CD14-positive monocyte (primary cell): ENCODE measurements at regions not wholly inside any gene's neighbourhood (a gene's known extent, or its start where the extent isn't known, plus 50 kb on each side); places are given as distances from the start of the nearest gene placed in this dataset.
"Not testable (repeated sequence)": the region's sequence is repeated elsewhere in the genome, so short reads cannot be mapped to it uniquely, and the experiment has no call there.

Source experiments
- DNase-seq, 3 donors: peaks; one replicate each; pipeline ENCODE4 v3.0.0-alpha.2; 2011 to 2022
- H2AFZ ChIP-seq: 2 replicates; pipeline ENCODE4 v1.6.0; 2012; ENCODE audit warnings: mild to moderate bottlenecking, low read depth, low read length, inconsistent platforms; ENCODE audit not compliant: insufficient read depth, poor library complexity, severe bottlenecking
- H3K27ac ChIP-seq, 2 donors: 1 replicate in 1 of 2; 2 replicates in 1 of 2; pipeline ENCODE4 v1.5.1; 2012 to 2013; ENCODE audit warnings: low read length in 2 of 2, control low read depth in 1 of 2, inconsistent platforms in 1 of 2, low read depth in 1 of 2, mild to moderate bottlenecking in 1 of 2
- H3K27me3 ChIP-seq, 2 donors: one replicate each; pipeline versions ENCODE4 v1.6.0 to v1.6.1; 2011 to 2013; ENCODE audit warnings: low read length in 2 of 2; ENCODE audit not compliant: control insufficient read depth in 2 of 2, insufficient read depth in 2 of 2
- H3K36me3 ChIP-seq, 2 donors: replicated peaks in 1 of 2; 1 replicate in 1 of 2; 2 replicates in 1 of 2; pipeline versions ENCODE4 v1.5.1 to v1.6.1; 2012 to 2013; ENCODE audit warnings: low read length in 2 of 2, control low read depth in 1 of 2, inconsistent platforms in 1 of 2, mild to moderate bottlenecking in 1 of 2; ENCODE audit not compliant: insufficient read depth in 2 of 2, control insufficient read depth in 1 of 2
- H3K4me1 ChIP-seq, 2 donors: 1 replicate in 1 of 2; 2 replicates in 1 of 2; pipeline versions ENCODE4 v1.5.1 to v1.6.1; 2012 to 2013; ENCODE audit warnings: low read length in 2 of 2, control low read depth in 1 of 2, inconsistent platforms in 1 of 2, mild to moderate bottlenecking in 1 of 2, moderate library complexity in 1 of 2; ENCODE audit not compliant: insufficient read depth in 2 of 2, control insufficient read depth in 1 of 2
- H3K4me2 ChIP-seq: replicated peaks from 2 replicates; pipeline ENCODE3; 2012; ENCODE audit warnings: low read length, moderate library complexity, mild to moderate bottlenecking; ENCODE audit not compliant: poor library complexity, severe bottlenecking; ENCODE audit errors: extremely low read depth
- H3K4me3 ChIP-seq, 3 experiments: fragments of 200-600 bp in 1 of 3; sonication (generic) in 1 of 3; replicated peaks in 1 of 3; 1 replicate in 2 of 3; 2 replicates in 1 of 3; pipeline ENCODE4 v1.5.1; 2011 to 2013; ENCODE audit warnings: low read length in 3 of 3, mild to moderate bottlenecking in 3 of 3, control low read depth in 2 of 3, low read depth in 2 of 3, inconsistent platforms in 1 of 3, moderate library complexity in 1 of 3
- H3K79me2 ChIP-seq: 2 replicates; pipeline ENCODE4 v1.6.0; 2012; ENCODE audit warnings: mild to moderate bottlenecking, control low read depth, inconsistent platforms, low read length, moderate library complexity; ENCODE audit not compliant: insufficient read depth
- H3K9ac ChIP-seq: 2 replicates; pipeline ENCODE4 v1.6.0; 2017; ENCODE audit warnings: low read length, mild to moderate bottlenecking; ENCODE audit not compliant: insufficient read depth, poor library complexity, severe bottlenecking
- H3K9me3 ChIP-seq, 2 donors: replicated peaks in 1 of 2; 1 replicate in 1 of 2; 2 replicates in 1 of 2; pipeline versions ENCODE4 v1.5.1 to v1.6.1; 2012 to 2013; ENCODE audit warnings: low read length in 2 of 2, control low read depth in 1 of 2; ENCODE audit not compliant: control insufficient read depth in 1 of 2, insufficient read depth in 1 of 2
- H4K20me1 ChIP-seq: 2 replicates; pipeline ENCODE4 v1.6.0; 2012; ENCODE audit warnings: mild to moderate bottlenecking, low read length, control low read depth, moderate library complexity; ENCODE audit not compliant: insufficient read depth
- H3K27ac Mint-ChIP-seq, 7 donors: one replicate each; pipeline ENCODE4 v1.8.0; 2020; ENCODE audit warnings: mild to moderate bottlenecking in 7 of 7, mixed read lengths in 7 of 7, moderate library complexity in 6 of 7, inconsistent platforms in 2 of 7
- H3K27me3 Mint-ChIP-seq, 3 donors: one replicate each; pipeline ENCODE4 v1.8.0; 2021 to 2022; ENCODE audit warnings: low read depth in 3 of 3, mild to moderate bottlenecking in 3 of 3, mixed read lengths in 3 of 3, moderate library complexity in 3 of 3, inconsistent platforms in 1 of 3
- H3K36me3 Mint-ChIP-seq, 2 donors: one replicate each; pipeline ENCODE4 v1.8.0; 2020; ENCODE audit warnings: mixed read lengths in 2 of 2, inconsistent platforms in 1 of 2, mild to moderate bottlenecking in 1 of 2
- H3K4me1 Mint-ChIP-seq: one replicate; pipeline ENCODE4 v1.8.0; 2020; ENCODE audit warnings: mild to moderate bottlenecking, mixed read lengths
- H3K4me3 Mint-ChIP-seq, 2 donors: one replicate each; pipeline ENCODE4 v1.8.0; 2020; ENCODE audit warnings: mild to moderate bottlenecking in 2 of 2, mixed read lengths in 2 of 2, moderate library complexity in 1 of 2
- H3K9me3 Mint-ChIP-seq, 7 donors: one replicate each; pipeline ENCODE4 v1.8.0; 2020 to 2022; ENCODE audit warnings: mixed read lengths in 7 of 7, mild to moderate bottlenecking in 6 of 7, moderate library complexity in 6 of 7, inconsistent platforms in 2 of 7
- WGBS: methylation state at CpG from one replicate; pipeline ENCODE4 v1.1.5; 2013; ENCODE audit warnings: missing lambda C conversion rate; ENCODE audit not compliant: insufficient coverage; 5-methylcytosine and 5-hydroxymethylcytosine counted together
- intact Hi-C, 2 donors: fragments of 100-400 bp; cut with micrococcal nuclease; formaldehyde crosslinking; loops; one replicate each; pipeline versions ENCODE4 v1.15.0 to v1.15.1; 2023
- TF ChIP-seq, protein P1 (sequence below): fragments of 200-600 bp; IDR thresholded peaks from one replicate; pipeline ENCODE4 v1.8.0; 2022; ENCODE audit warnings: antibody characterized with exemption, mild to moderate bottlenecking

DNA sequence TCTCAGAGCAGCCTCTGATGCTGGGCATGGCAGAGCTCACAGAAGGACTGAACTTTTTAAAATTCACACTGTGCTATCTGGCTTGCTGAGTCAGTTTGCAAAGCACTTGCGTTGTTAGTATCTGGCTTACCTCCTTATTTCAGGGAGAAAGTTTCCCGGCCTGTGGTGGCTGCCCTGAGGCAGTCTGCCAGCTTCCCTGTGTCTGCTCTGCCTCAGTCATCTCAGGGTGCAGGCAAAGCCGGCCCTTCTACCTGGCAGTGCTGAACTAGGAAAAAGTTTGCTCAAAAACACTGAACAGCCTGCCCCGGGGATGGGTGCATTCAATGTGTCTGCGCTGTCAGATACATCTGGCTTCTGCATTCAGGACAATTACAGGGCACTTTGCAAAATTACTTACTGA, 90.2 kb upstream of the UXS1 start:
- Mint-ChIP-seq H3K36me3 (no peaks in the 10 kb centered on the region), H3K4me3 (no peak overlapping the region), H3K4me1 (no peaks in the 10 kb centered on the region), H3K9me3 (peaks cover 0 to 1% (median 0%) of the 10 kb centered on the region in 7 donors), H3K27ac (no peak overlapping the region), H3K27me3 (peaks cover 0 to 2% (median 2%) of the 10 kb centered on the region in 3 donors)
- Histone ChIP-seq H3K27ac (no peak overlapping the region), H2AFZ (no peak overlapping the region), H3K4me2 (no peak overlapping the region), H4K20me1 (no peaks in the 10 kb centered on the region), H3K4me1 (no peaks in the 10 kb centered on the region), H3K36me3 (no peaks in the 10 kb centered on the region), H3K4me3 (no peak overlapping the region), H3K27me3 (no peaks in the 10 kb centered on the region), H3K9ac (no peak overlapping the region), H3K9me3 (no peaks in the 10 kb centered on the region), H3K79me2 (no peaks in the 10 kb centered on the region)
- TF ChIP-seq, protein P1, sequence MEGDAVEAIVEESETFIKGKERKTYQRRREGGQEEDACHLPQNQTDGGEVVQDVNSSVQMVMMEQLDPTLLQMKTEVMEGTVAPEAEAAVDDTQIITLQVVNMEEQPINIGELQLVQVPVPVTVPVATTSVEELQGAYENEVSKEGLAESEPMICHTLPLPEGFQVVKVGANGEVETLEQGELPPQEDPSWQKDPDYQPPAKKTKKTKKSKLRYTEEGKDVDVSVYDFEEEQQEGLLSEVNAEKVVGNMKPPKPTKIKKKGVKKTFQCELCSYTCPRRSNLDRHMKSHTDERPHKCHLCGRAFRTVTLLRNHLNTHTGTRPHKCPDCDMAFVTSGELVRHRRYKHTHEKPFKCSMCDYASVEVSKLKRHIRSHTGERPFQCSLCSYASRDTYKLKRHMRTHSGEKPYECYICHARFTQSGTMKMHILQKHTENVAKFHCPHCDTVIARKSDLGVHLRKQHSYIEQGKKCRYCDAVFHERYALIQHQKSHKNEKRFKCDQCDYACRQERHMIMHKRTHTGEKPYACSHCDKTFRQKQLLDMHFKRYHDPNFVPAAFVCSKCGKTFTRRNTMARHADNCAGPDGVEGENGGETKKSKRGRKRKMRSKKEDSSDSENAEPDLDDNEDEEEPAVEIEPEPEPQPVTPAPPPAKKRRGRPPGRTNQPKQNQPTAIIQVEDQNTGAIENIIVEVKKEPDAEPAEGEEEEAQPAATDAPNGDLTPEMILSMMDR = no peak
- DNase-seq = no peak
- intact Hi-C loops = no loop called here
- WGBS = 97% methylated on average over 5 of the region's 5 CpGs

DNA sequence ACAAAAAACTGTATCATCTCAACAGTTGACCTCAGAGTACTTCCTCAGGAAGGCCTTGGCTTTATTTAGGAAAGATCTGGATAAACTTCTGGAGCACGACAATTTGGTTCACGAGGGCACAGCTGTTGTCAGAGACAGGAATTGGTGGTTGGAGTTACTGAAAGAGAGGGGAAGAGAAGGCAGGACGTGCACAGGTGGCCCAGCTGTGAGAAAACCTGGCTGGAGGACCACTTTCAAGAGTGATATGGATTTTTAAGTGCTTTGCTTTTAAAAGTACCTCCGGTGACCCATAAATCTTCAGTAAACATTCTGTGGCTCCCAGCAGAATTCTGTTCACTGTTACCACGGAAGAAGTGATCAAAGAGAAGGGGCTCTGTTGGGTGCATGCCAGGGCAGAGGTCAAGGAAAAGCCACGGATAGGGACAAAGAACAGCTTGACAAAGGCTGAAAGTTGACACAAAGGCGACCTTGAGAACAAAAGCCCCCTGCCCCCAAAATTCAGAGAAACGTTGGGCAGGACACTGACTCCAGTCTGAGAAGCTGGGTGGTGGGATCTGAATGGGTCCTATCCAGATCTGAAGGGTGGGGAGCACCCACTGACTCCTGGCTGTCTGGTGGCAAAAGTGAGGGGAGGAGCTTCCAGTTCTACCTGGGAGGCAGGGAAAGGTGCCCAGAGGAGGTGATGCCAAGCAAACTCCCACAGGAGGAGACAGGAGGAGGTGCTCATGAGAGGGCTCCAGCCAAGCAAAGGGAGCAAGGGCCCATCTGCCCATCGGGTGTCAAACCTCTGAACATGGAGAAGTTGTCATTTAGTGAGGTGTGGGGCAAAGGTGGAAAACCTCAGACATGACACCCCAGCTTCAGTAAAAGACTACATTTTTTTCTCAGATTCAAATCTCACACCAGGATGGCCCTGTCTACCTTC, 89.4 kb upstream of the UXS1 start:
- H3K4me3 Mint-ChIP-seq, H3K27me3 ChIP-seq, intact Hi-C loops, H3K4me3 ChIP-seq, H3K9ac ChIP-seq, H3K27me3 Mint-ChIP-seq, H4K20me1 ChIP-seq, H3K9me3 ChIP-seq, DNase-seq, H3K4me1 Mint-ChIP-seq, H2AFZ ChIP-seq, H3K79me2 ChIP-seq, H3K9me3 Mint-ChIP-seq, H3K36me3 ChIP-seq, H3K27ac ChIP-seq, H3K4me1 ChIP-seq, H3K4me2 ChIP-seq, H3K27ac Mint-ChIP-seq, H3K36me3 Mint-ChIP-seq: not testable (repeated sequence)
- 12% methylated on average over 6 of the region's 9 CpGs for WGBS
